ENCODE measurements at regions not wholly inside any gene's neighbourhood (a gene's known extent, or its start where the extent isn't known, plus 50 kb on each side); places are given as distances from the start of the nearest gene placed in this dataset.

DNA sequence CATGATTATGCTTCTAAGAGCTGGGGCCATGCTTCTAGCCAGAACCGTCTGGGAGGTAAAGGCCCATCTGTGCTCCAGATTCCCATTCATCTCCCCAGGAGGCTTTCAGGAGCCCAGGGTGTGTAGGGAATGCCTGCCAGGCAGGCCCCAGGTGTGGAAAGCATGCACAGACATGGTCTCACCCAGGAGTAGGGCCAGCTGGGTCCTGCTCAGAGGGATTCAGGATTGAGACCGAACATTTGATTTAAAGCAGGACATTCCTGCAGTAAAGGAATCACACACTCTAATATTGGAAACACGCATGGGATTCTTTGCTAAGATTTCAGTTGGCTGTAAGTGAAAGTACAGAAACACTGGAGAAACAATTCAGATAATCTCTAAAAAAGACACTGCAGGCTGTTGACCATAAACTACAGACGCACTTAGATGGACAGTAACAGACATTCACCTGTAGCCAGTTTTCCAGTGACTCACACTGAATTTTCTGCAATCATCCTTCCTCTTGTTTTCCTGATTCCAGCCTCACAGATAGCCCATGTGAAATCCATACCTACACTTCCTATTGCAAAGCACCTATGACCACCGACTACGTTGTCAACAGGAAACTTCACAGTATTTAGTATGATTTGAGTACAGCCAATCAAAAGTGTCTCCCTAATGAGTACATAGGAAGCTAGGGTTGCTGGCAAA, 257.8 kb downstream of the TBC1D4 start:
- intact Hi-C loops (cut with DNase I), result no loop called here
- H3K27me3 ChIP-seq, result no peaks in the 10 kb centered on the region
- H3K4me3 ChIP-seq (replicated peaks in 1 of 3), result no peak overlapping the region
- H3K4me1 ChIP-seq, result peaks cover 0 to 5% of the 10 kb centered on the region in 2 donors
- no peak overlapping the region for H3K27ac ChIP-seq
- TF ChIP-seq POLR2A (IDR thresholded peaks at IDR 0.05), result no peak
- TF ChIP-seq, protein P1, sequence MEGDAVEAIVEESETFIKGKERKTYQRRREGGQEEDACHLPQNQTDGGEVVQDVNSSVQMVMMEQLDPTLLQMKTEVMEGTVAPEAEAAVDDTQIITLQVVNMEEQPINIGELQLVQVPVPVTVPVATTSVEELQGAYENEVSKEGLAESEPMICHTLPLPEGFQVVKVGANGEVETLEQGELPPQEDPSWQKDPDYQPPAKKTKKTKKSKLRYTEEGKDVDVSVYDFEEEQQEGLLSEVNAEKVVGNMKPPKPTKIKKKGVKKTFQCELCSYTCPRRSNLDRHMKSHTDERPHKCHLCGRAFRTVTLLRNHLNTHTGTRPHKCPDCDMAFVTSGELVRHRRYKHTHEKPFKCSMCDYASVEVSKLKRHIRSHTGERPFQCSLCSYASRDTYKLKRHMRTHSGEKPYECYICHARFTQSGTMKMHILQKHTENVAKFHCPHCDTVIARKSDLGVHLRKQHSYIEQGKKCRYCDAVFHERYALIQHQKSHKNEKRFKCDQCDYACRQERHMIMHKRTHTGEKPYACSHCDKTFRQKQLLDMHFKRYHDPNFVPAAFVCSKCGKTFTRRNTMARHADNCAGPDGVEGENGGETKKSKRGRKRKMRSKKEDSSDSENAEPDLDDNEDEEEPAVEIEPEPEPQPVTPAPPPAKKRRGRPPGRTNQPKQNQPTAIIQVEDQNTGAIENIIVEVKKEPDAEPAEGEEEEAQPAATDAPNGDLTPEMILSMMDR (IDR thresholded peaks at IDR 0.05), result no peak
- H3K36me3 ChIP-seq, result no peaks in the 10 kb centered on the region
- 85 to 88% methylated on average over 6 of the region's 6 CpGs for WGBS, 2 donors
- no peak for DNase-seq
- H3K9me3 ChIP-seq, result no peaks in the 10 kb centered on the region

DNA sequence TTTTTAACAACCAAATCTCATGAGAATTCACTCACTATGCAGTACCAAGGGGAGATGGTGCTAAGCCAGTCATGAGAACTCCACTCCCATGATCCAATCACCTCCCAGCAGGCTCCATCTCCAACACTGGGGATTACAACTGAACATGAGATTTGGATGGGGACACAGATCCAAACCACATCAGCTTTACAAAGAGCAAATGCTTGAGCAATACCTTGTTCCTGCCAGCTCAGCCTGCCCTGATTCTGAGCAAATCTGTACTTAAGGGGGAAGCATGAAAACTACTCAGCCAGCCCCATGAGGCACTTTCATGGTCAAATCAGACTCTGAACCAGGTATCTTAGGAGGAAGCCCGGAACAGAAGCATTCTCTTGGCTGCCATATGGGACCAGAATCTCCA, 259.9 kb downstream of the TBC1D4 start:
- WGBS, 2 donors, result 100% methylated on average over 1 of the region's 1 CpG
- no peaks in the 10 kb centered on the region for H3K9me3 ChIP-seq
- intact Hi-C loops (cut with DNase I), result no loop called here

DNA sequence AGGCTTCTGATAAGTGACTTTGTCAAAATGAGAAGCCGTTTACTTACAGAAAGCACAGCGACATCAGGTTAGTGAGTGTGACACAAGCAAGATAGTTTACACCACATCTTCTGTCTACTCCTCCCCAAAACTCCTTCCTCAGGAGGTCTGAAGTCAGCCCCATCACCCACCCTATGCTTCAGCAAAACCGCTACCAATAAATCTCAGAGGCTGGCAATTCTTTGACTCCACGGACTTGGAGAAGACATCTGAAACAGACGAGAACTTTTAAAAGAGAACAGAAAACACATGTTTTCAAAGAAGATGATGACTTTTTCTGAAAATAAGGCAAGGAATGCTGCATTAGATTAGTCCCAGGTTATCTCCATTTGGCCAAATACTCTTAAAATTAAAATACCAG, 261.1 kb downstream of the TBC1D4 start:
- Histone ChIP-seq H3K36me3 (no peaks in the 10 kb centered on the region), H3K9me3 (no peaks in the 10 kb centered on the region), H3K4me1 (no peaks in the 10 kb centered on the region), H3K27ac (no peak overlapping the region), H3K27me3 (no peaks in the 10 kb centered on the region), H3K4me3 (replicated peaks in 1 of 3) (no peak overlapping the region)
- intact Hi-C loops (cut with DNase I), result no loop called here
- TF ChIP-seq, protein P1 (IDR thresholded peaks at IDR 0.05), result no peak
- no peak for TF ChIP-seq POLR2A (IDR thresholded peaks at IDR 0.05)
- 88 to 93% methylated on average over 5 of the region's 5 CpGs for WGBS, 2 donors
- DNase-seq, result no peak

More for the DNA sequence above, 259.9 kb downstream of the TBC1D4 start:
- Histone ChIP-seq H3K4me3 (replicated peaks in 1 of 3) (no peak overlapping the region), H3K4me1 (peaks cover 0 to 5% of the 10 kb centered on the region in 2 donors), H3K27me3 (no peaks in the 10 kb centered on the region), H3K36me3 (no peaks in the 10 kb centered on the region), H3K27ac (no peak overlapping the region)
- TF ChIP-seq, protein P1 (IDR thresholded peaks at IDR 0.05), result no peak
- no peak for TF ChIP-seq POLR2A (IDR thresholded peaks at IDR 0.05)
- no peak for DNase-seq

- WGBS, 2 donors, result 70 to 83% methylated on average over 8 of the region's 8 CpGs
- no peak overlapping the region for H3K4me3 ChIP-seq (replicated peaks in 1 of 3)
- no peaks in the 10 kb centered on the region for H3K27me3 ChIP-seq
- no peak overlapping the region for H3K27ac ChIP-seq
- no peaks in the 10 kb centered on the region for H3K36me3 ChIP-seq
- H3K4me1 ChIP-seq, result no peaks in the 10 kb centered on the region
- no peaks in the 10 kb centered on the region for H3K9me3 ChIP-seq
- intact Hi-C loops (cut with DNase I), result no loop called here
- no peak for DNase-seq
- TF ChIP-seq, protein P1 (IDR thresholded peaks at IDR 0.05), result no peak
- TF ChIP-seq POLR2A (IDR thresholded peaks at IDR 0.05), result no peak
These were observed 261.8 kb downstream of the TBC1D4 start for GRCh38 chr13:75220238-75220542.

GRCh38 chr13:75219479-75220237, 262.3 kb downstream of the TBC1D4 start:
- intact Hi-C loops (cut with DNase I), result no loop called here
- Histone ChIP-seq H3K9me3 (no peaks in the 10 kb centered on the region), H3K27me3 (no peaks in the 10 kb centered on the region), H3K36me3 (no peaks in the 10 kb centered on the region), H3K4me1 (no peaks in the 10 kb centered on the region), H3K27ac (no peak overlapping the region), H3K4me3 (replicated peaks in 1 of 3) (no peak overlapping the region)
- TF ChIP-seq, protein P1 (IDR thresholded peaks at IDR 0.05), result peak; percentile 68 to 96 (median 78)
- TF ChIP-seq POLR2A (IDR thresholded peaks at IDR 0.05), result no peak
- peak; percentile 69 to 77 for DNase-seq
- 9% methylated on average over 31 of the region's 31 CpGs for WGBS, 2 donors
